ENCODE measurements at regions not wholly inside any gene's neighbourhood (a gene's known extent, or its start where the extent isn't known, plus 50 kb on each side); places are given as distances from the start of the nearest gene placed in this dataset.
A peak's percentile ranks its signal among the peaks of the same experiment; 100 is the strongest.

DNA sequence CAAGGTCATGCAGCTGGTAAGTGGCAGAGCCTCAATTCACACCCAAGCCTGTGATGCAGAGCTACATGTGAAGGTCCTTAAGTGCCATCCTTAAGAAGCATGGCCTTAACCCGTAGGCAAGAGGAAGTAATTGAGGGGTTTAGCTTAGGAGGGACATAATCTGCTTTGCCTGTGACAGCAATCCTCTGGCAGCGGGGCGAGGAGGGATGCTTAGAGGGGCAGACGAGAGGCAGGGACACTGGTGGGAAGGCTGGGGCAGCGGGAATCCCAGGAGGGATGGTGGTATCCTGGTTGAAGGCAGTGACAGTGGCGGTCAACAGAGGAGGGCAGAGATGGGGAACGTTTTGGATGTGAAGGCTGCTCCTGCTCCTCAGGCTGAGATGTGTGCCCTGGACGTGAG is 88.1 kb downstream of the EFNB1 start:
- no peak for DNase-seq

DNA sequence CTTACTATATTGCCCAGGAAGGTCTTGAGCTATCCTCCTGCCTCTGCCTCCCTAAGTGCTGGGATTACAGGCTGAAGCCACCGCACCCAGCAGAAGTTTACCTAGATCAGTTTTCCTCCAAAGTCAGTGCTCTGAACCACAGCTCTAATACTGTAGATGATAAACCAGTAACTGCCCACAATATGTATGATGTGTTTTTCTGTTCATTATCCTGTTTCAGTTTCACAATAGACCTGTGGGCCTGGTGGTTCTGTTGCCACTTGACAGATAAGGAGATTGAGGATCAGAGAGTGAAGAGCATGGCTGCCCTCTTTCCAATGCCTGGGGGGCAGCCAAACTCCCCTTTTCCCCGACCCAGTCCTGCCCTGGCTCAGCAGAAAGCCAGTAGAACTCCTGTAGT is 87.0 kb downstream of the EFNB1 start:
- DNase-seq, result no peak

DNA sequence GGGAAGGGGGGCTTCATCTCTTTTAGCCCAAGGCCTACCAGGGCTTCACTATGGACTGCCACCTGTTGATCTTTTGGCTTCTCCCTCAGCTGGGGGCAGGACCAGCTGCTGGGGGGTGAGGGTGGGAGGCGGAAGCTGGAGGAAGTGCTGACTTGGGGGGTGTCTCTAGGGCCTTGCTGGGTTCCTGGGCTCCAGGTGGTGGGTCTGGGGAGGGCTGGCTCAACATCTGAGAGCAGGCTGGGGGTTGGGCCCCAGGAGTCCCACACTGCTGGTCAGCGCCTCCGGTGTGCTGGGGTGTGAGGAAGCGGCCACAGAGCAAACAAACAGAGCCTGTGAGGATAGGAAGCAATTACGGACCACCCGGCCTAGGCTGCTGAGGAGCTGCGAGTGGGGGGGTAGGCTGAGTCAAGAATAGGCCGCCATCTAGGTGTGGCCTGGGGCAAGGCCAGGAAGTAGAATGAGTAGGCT is 85.7 kb downstream of the EFNB1 start:
- no peak for DNase-seq

DNA sequence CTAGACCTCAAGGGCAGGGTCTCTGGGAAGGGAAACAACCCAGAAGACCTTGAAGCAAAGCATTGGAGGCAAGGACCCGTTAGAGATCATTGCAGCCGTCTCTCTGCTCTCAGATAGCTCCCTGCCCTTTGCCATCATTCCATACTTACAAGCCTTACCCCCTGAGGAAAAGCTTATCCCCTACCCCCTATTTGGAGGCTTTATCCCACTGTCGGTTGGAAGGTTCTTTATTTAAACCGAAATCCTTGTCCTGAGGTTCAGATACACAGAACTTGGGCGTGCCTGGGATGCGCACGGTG is 84.4 kb downstream of the EFNB1 start:
- no peak for DNase-seq

DNA sequence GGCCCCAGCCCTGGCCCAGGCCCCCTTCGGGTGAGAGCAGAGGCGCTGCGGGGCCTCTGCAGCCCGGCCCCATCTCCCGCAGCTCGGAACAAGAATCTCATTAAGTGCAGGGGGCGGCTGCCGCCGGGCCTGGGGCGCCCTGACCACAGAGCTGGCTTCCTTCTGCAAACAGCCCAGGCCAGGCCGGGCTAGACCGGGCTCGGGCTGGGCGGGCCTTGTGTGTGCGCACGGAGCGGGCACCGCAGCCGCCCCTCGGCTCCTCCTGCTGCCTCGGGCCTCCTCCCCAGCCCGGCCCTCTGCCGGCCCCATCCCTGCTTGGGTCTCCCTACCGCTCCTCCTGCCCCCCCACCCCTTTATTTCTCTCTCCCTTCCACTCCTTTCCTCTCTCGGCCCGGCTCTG is 83.3 kb downstream of the EFNB1 start:
- no peak for DNase-seq

DNA sequence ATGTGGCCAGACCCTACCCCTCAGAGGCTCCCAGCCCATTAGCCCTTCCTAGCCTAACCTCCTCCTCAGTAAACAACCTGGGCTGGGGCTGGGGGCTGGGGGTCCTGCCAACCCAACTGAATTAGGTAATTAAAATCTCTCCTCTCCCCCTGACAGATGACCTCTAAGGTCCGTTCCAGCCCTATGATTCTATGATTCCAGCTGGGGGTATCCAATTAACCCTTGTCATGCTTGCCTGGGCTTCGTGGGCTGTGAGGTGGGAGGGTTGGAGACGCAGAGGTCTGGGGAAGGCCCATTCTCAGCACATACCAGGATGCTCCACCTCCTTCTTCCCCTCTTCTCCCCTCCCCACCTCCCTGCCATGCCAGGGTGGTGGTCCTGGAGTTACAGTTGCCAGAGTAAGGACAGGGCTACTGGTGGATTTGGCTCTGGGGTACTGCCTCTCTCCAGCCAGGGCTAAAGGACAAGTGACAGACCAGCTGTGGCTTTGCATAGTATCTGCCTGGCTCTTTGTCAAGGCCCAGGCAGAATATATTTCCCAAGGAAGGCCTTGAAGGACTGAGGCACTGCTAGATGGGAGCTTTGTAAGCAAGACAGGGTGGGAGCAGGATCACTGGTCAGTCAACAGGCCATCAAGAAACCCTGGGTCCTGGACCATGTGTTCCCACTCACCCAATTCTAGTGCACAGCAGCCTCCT is 82.1 kb downstream of the EFNB1 start:
- no peak for DNase-seq

DNA sequence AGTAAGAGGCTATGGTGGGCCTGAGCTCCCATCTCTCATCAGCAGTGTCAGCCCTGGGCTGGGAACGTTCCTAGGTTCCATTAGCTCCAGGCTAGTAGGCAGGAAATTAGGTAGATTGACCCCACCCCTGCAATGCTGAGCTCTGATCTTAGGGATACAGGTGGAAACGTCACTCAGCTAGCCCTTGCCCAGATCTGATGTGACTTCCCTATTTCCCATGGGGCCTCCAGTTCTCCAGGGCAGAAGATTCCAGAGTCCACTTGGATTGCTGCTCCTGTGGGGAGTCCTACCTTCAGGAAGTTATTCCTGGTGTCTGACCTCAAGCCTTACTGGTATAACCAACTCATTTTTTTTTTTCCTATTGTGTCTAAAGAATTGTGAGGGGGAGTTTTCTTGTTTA is 81.1 kb downstream of the EFNB1 start:
- DNase-seq, result no peak

DNA sequence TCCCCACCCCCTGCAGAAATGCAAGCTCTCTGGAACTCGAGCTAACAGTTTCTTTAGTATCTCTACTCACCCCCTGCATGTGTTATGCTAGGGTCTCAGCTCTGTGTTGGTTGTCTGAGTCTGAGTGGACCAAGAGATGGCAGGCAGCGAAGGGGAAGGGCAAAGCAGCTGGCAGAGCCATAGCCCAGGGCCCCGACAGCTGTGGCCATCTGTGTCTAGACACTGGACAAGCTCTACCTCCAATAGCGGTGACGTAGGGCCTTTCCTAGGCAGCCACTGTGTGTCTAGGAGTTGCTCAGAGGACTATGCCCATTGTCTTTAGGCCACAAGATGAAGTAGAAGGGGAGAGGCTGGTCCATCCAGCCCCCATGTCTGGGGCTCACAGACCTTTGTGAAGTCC is 79.2 kb downstream of the EFNB1 start:
- no peak for DNase-seq

DNA sequence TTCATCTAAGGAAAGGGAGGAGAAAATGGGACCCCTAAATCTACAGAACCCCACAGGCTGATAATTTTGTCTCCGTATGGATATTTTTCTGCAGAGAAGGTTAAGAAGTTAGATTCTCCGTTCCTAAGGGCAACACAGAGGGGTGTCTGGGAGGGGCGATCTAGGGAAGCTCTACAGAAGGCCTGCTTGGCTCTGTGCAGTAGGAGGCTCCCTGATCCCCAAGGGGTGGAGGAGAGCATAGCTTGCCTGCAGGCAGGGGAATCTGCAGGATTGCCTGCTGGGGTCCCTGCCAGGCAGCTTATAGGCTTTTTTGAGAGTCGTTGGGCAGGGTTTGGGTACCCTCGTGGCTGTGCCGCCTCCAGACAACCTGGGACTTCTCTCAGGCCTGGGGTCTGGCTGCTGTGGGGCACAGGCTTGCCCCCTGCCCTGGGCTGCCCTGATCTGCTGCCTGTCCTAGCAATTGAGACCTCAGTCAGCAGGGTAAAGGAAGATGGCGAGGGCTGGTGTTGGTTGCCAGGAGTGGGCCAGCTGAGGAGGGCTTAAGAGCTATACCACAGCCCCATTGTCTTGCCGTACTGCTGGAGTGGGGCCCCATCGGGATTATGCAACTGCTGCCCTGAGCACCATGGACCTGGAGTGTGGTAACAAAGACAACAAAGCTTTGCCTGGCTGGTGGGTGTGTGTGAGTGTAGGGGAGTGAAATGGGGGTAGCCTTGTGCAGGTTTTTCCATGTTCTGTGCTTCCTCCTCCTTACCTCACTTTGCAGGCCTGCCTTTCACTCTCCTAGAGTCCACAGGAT is 74.1 kb downstream of the EFNB1 start:
- no peak for DNase-seq

DNA sequence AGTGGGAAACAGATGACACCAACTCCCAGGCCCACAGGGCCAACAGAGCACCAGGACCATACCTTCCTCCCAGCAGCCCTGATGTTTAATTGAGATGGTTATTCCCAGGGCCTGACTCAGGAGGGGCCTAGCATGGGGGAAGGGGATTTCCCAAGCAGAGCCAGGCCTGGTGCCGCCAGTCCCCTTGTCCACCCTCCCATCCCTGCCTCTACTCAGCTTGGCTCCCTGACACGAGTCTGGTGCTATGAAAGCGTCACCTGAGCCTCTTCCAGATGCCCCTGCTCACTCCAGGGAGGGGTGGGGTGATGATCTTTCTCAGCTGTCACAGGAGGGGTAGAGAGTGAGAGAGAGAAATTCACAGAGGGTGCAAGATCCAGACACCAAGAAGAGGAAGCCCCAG is 72.7 kb downstream of the EFNB1 start:
- DNase-seq, result no peak

DNA sequence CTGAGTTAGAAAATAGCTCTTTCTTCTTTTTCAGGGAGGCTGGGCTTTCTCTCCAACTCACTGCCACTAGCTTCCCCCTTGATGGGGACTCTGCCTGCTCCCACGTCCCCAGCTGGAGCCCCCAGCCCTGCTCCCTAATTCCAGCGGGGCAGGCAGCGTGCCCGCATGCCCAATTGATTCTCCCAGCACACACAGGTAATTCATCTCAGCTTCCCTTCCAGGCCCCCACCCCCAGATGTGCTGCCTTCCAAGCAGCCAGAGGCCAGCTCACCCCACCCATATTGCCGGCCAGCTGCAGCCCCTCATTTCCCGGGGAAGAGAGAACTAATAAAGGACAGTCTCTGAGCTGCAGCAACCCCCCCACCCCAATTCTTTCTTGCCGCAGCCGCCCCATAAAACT is 69.8 kb downstream of the EFNB1 start:
- DNase-seq, result no peak

DNA sequence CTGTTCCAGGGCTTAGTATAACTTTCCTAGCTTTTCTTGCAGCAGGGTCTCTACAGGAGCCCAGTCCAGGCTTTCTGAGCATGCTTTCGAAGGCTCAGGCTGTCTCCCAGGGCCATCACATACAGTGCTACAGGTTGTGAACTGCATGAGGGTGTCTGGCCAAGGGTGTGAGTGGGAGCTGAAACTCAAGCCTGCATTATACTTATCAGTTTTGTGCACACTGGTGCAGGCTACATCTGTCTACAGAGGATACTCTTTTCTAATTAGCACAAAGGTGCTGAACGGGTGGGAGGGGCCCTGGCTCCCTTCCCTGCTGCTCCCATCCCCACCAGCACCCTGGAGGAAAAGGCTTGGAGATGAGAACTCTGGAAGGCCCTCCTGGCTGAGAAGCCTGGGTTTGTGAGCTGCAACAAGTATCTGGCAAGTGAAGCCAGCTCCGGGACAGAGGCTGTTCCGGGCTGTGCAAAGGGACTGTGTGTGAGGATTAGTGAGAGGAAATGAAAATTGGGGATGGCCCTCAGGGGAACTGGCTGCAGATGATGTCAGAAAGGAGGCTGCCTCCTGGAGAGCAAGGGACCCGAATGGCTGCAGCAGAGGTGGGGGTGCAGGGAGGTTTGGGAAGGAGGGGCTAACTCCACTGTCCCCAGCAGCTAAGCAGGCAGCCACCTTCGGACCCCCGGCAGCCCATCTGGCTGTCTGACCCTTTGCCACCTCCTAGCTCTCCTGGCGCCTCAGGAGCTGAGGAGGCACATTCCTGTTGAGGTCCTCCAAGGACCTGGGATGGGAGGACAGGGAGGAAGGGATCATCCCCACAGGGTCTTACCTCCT is 68.5 kb downstream of the EFNB1 start:
- DNase-seq, result no peak

DNA sequence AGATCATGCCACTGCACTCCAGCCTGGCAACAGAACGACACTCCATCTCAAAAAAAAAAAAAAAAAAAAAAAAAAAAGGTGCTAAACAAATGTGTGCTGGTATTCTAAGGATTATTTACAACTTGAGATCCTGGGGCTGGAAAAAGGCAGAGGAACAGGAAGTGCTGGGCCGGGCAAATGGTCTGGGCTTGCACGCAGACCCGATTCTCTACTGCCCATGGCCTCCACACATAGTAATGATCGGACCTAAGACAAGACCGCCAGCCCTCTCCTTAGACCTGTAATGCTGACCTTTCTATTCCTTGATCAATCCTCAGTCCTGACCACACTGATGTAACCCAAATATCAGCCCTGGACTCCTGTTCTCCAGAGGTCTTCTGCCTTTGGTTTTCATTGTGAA is 67.8 kb downstream of the EFNB1 start:
- no peak for DNase-seq

DNA sequence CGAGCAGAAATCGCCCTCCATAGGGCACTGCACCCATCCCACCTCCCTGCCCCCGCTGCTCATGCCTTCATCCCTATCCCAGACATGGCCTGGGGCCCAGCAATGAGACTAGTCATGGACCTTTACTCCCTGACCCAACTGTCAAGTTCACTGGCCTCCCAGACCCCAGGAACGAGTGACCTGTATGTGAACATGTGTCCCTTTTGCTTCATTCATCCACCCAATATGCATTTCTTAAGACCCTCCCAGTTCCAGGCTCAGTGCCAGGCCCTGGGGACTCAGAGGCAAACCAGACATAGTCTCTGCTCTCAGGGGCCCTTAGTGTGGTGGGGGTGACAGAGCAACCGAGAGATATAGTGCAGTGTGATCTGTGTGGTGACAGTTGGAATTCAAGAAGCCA is 67.0 kb downstream of the EFNB1 start:
- DNase-seq, result no peak

DNA sequence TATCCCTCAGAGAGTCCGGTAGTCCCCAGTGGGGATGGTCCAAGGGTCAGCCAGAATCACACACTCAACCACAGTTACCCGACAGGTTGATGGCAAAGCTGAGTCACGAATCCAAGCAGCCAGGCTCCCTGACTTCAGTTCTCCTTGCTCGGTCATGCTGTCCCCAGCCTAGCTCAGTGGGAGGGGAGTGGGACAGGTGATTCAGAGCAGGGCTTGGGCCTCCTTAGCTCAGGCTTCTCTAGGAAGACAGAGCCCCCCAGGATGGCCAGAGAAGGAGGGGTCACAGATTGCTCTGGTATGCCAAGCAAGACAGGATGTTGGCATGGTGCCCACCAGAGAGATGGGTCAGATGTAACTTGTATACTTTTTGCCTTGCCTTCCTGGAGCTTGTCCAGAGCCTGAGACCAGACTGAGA is 66.5 kb downstream of the EFNB1 start:
- DNase-seq, result no peak

DNA sequence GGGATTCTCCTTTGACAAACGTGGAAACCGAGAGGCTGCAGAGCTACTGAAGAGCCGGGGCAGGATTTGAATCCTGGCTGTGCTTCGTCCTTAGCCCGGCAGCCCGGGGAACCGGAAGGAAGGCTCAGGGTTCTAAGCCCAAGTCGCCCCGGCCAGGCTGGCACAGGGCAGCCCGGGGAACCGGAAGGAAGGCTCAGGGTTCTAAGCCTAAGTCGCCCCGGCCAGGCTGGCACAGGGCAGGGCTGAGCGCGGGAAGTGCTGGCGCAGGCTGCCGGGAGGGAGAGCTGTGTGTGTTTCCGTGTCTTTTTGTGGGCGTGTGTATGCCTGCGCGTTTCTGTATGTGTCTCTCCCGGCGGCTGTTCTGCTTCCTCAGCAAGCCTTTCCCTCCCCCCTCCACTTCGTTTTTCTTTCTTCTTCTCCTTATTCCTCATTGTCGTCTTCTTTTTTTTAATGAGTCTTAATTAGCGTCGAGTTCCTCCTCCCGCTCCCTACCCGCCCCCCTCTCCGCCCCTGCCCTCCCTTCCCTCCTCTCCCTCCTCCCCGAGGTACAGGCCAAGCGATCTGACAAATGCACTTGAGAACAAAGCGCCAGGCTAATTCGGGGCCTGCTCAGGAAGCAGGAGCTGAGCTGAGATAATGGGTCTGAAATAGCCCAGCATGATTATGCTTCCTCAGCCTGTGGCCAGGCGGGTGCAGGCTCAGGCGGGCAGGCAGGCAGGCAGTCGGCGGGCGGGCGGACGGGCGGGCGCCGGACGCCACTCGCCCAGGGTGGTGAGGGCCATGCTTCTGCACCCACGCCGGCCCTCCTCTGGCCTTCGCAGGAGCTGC is 65.9 kb downstream of the EFNB1 start:
- peak; percentile 10 for DNase-seq

DNA sequence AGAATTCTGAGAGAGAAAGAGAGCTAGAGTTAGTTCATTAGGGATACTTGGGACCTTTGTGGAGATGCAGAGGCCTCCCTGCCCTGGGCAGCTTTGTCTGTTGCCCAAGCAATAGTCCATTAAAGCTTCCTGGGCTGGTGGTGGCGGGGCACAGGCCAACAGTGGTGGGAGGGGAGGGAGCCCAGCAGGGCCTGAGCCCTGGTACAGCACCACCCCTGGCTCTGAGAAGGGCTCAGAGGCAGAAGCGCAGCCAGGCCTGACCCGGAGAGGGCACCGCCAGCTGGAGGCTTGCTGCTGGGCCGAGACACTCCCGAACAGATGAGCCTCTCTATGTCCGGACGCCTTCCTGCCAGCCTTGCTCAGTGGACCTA is 65.3 kb downstream of the EFNB1 start:
- no peak for DNase-seq

DNA sequence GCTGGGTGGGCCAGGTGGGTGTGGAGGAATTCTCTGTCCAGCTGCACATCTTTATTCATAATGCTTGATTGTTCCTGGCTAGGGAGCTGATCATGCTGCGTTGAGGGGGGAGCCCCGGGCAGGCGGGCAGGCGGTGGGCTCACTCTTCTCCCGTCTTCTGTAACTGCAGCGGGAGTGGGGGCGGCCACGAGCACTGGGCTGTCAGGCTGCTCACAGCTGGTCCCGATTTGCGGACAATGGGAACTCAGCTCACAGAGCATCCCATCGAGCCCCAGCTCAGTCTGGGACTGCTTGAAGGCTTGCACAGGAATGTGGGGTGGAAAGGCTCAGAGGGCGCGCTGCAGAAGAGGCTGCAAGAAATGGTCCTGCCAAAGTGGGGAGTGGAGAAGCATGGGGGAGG is 63.8 kb downstream of the EFNB1 start:
- no peak for DNase-seq

DNA sequence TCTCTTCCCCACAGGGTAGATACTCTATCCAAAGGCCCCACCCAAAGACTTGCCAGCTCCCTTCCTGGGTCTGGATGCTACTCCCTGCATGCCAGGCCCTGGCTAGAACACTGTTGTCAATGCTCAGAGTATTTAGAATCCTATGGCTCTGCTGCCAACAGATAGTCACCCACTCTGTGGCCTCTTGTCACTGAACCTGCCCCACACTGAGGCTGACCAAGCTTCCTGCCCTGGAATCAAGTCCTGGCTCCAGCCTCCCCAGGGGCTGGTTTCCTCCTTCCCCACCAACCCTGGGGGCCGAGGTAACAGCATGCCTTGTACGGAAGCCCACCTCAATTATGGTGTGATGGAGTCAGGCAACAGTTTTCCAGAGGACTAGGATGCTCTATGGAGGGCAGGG is 63.3 kb downstream of the EFNB1 start:
- DNase-seq, result no peak

Measured in stimulated activated CD4-positive, alpha-beta T cell treated with anti-CD3 and anti-CD28 coated beads, Interleukin-12 subunit alpha, Interleukin-12 subunit beta, amount 100 ng/mL, for 4 hours (primary cell).